Putamen (tissue), 1 donor: ENCODE measurements at regions not wholly inside any gene's neighbourhood (a gene's known extent, or its start where the extent isn't known, plus 50 kb on each side); places are given as distances from the start of the nearest gene placed in this dataset.

Experiments
- DNase-seq: peaks from one replicate; pipeline ENCODE4 v3.0.0-alpha.2; 2016; ENCODE audit warnings: low spot score

DNA sequence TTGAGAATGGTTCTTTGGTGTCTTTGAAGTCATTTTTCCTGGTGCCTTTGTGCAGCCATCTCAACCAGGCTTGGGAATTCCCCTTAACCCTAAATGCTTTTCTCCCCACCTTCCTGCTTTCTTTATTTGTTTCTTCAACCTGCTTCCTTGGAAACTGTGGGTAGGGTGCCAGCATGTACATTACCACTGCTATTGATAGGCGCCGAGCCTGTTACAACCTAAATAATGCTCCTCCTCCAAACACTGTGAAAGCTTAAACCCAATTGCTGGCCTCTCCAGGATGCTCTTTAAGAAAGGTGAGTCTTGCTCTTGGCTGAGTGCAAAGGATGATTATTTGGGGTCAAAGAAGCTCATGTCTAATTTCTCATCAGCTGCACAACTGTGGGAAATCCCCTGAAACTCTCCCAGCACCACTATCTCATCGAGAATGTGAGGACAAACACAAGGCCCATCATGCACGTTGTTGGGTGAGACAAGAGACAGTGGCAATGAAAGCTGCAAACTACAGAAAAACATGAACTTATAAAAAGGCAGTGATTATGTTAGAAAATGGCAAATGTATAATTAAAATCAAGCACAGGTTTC is 285.5 kb upstream of the IGFBP3 start:
- DNase-seq: no peak

DNA sequence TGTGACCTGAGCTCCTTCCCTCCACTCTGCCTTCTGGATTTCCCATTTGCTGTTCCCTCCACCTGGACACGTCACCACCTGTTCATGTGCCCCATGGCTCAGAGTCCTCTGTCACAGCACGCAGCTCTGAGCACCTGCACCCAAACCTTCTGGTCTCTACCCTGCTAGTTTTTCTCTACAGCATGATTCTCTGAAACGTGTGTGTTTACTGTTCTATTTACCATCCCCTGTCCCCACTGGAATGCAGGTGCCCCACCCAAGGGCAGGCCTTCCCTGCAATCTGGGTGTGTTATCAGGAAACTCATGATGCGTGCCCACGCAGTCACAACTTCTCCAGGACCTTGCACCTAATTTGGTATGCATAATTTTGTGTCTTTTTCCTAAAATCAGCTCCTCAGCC is 284.4 kb upstream of the IGFBP3 start:
- no peak for DNase-seq

DNA sequence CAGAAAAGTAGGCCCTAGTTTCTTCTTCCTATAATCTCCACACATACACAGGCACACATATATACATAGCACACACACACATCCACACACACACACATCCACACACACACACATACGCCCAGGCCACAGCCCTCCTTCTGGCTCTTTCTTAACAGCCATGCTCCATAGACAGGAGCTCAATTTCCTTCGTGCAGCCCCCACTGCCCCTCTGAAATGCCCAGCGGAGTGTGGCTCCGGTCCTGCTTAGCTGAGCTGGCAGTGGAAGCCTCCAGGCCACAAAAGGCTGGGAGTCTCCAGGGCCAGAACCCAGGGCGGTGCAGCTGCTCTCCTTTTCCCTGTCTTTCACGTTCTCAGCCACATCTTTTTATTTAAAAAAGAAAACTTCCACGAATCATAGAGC is 282.9 kb upstream of the IGFBP3 start:
- no peak for DNase-seq

DNA sequence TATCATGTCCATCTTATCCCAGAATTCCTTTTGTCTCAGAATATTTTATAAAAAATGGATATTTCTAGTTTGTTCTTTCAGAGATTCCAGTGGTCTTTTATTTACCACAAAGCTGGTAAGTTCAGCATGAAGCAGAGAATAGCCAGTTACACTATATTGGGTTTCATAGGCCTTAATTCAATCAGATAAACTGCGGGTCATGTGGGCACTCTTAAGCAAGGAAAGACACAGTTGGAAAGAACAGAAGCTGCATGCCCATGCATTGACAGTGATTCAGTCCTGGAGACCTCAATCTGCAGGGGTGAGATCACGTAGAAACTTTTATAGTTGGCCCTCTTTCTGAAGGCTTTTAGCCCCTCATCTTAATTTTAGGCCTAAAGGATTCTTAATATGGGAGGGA is 281.3 kb upstream of the IGFBP3 start:
- DNase-seq: no peak

DNA sequence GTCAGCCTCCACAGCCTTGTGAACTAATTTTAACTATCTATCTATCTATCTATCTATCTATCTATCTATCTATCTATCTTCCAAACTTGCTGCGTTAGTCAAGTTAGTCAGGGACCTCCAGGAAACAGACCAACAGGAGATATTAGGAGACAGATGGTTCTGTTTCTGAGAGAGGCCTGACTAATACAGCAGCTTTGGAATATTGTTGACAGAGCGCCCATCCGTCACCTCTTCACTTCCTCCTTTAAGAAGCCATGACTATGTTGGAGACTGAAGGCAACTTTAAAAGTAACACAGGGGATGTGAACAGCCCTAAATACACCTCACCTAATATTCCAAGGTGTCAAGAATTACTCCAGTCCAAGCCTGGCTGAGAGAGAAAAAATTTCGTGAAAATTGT is 280.9 kb upstream of the IGFBP3 start:
- DNase-seq: no peak

DNA sequence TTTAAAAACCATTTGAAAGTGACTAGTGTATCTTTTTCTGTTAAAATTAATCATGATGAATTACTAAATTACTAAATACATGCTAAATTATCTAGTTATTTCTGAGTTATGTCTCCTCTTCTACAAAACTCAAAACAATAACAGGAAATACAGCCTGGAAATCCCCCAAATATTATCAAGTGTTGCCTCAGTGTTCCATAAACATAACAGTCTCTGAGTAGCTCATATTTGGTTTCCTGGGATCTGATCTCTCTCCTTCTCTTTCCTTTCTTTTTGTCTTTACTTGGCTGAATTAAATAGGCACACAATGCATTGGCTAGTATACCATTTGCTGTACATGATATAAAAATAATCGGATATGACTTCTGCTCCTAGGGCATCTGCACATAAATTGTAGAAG is 277.6 kb upstream of the IGFBP3 start:
- no peak for DNase-seq

DNA sequence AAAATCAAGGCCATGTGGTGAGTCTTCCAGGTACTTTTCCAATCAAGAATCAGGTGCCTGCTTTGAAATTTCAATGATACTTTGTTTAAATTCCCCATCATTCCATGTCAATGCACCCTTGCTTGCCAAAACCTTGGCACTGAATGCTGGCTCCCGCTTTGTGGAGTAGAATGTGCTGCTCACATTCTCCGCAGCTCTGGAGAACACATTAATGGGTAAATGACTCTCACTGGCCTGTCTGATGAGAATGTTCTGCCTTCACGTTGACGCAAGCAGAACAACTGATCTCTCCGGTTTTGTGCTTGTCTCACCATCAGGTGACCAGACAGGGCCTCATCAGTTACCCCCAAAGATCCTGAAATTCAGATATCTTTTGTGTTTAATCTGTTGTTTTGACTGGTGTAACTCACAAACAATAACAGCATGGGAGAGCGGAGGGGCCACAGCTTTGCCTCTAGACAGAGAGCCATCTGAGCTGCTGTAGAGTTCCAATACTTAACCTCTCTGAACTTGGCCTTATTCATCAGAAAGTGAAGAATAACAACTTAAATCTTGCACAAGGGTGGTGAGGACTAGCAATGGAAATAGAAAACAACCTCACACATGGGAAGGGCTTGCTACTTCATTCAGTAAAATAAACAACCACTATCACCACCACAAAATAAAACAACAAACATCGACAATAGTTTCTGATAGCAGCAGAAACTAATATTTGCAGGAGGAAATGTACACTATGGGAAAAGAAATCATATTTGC is 276.9 kb upstream of the IGFBP3 start:
- no peak for DNase-seq

DNA sequence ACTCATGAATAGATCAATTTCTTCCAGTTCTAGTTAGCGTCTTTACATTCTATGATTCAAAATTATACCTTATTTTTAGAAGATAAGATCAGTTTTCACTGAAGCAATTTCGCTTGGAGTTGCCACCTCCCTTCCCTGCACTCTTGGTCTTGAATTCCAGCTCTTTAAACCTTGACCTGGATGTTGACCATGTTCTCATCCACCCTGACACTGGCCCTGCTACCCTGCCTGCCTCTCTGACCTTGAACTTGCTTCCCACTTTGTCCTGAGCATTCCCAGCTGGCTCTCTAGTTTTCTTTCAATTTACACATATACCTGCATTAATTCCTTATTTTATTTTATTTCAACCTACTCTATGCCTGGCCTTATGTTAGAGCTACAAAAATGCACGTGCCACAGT is 274.9 kb upstream of the IGFBP3 start:
- no peak for DNase-seq

DNA sequence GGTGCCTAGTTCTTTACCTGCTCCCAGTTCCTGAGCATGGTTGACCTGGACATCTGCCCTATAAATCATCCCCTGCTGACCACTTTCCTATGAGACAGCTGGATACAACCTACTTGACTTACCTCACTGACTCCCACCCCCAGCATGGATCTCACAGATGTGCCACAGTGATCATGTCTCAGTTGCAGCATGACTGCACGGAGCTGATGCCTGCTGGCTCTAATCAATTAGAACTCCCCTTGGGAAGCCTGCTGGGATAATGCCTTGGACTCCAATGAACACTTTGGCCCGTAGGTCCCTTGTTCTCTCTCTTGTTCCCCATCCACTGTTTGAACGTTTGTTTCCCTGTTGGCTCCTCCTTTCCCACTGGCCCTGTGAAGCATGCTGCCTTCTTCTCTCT is 271.2 kb upstream of the IGFBP3 start:
- no peak for DNase-seq

DNA sequence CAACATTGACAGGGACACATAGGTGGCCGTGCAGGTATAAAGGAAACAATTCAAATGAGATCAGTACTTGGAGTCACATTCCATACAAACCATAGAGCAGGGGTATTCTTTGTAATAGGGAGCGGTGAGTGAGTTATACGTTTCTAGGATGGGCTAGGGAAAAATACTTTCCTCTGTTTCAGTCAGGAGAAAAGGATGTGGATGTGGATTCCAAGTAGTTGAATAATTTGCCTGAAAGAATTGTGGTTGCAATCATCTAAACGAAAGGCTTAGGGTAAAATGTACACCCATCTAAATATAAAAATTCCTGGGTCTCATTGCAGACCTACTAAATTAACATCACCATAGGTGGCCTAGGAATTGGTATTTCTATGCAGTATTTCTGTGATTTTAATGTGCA is 270.7 kb upstream of the IGFBP3 start:
- no peak for DNase-seq

DNA sequence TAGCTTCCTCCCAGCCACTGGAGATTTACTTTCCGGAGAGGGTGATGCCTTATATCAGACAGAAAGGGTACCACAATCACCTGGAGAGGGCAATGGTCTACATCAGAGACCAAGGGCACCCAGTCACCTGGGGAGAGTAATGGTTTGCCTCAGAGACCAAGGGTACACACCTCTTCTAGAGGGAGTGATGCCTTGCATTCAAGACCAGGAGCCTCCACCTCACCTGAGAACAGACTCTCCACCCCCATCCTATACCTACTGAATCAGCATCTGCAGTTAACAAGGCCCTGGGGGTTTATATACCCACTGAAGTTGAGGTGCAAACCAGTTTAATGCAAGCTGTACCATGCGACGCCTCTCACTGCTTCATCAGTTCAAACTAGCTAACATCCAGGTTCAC is 270.2 kb upstream of the IGFBP3 start:
- DNase-seq: no peak

DNA sequence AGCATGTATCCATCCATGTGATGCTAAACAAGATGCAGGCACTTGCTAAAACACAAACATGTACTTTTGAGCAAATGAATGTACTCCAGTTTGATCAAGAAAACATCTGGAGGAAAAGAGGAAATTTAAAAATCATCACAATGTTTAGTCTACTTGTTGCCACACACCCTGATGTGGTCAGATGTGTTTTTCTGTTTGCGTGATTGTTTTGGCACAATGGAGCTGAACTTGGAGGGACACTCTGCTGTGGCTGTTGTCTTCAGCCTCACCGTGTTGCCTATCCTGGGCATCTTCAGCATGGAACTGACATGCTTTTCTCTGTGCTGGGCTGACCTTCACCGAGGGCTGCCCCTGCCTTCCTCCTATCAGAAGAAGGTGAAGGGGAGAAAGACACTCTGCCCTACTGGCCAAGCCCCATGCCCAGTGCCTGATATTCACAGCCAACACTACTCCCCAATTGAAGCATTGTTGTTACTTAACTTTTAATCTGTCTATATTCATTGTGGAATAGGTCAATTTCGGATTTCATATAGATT is 268.3 kb upstream of the IGFBP3 start:
- no peak for DNase-seq

DNA sequence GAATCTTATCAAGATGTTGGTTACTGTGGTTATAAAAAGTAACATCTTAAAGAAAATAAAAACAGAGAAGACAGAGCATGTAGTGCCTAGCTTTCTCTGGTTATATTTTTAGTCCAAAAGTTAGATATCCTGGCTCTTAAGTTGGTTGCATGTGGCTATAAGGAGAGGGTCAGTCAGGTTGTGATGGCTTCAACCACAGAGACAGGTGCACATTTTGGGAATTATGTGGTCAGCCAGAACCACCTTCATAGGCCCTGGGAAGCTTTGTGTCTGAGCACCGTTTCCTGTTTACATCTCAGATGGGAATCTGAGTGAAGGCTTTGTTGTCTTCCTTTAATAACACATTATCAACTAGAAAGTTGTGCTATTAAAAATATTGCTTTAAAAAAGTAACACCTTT is 265.1 kb upstream of the IGFBP3 start:
- DNase-seq: no peak

DNA sequence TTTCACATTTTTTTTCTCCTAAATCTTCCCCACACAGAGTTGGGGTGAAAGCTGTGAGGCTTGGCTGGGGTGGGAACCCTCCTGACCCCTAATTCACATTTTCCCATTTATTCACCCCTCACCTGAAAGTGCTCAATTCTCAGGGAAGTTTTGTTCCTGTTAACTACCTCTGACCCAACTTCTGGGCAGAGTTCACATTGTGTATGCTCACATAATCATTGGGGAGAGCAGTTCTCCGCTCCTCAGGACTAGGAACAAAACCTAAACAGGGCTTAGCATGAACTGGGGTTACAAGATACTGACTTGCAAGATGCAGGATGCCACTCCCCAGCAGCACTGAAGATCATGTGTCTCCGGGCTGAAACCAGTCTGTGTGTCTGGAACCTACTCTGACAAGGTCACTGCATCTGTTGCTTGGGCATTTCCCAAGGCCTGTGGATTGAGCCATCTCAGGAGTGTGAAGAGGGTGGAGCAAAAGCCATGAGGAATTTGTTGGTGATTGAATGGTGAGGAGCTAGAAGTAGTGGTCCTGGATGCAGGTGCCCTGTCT is 258.1 kb upstream of the IGFBP3 start:
- DNase-seq: no peak

DNA sequence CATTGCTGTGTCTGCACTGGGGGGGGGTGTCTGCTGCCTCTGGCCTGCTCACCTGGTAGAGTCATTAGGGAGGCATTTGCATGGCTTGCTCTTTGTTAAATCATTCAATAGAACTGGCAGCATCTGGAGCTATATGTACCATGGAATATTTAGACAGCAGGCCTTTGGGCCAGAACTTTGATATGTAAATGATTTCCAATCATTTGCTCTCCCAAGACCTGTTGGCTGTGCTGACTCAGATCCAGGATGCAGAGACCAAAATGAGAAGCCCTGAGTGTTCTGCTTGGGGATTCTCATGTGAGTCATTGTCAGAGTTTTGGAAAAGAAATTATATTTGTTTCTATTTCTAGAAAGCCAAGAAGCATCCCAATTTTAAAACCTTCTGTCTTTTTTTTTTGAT is 257.6 kb upstream of the IGFBP3 start:
- DNase-seq: no peak

DNA sequence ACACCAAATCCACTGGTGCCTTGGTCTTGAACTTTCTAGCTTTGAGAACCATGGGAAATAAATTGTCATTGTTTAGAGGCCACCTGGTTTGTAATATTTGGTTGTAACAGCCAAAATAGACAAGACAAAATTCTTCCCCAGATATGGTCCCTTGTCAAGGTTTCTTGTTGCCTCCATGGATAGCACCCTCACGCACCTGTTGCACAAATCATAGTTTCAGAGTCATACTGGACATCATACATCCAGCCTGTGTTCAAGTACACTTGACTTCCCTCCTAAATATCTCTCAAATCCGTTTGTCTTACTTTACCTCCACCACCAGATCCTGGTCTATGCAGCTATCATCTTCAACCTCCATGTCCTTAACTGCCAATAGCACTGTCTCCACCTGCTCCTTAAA is 256.7 kb upstream of the IGFBP3 start:
- no peak for DNase-seq

DNA sequence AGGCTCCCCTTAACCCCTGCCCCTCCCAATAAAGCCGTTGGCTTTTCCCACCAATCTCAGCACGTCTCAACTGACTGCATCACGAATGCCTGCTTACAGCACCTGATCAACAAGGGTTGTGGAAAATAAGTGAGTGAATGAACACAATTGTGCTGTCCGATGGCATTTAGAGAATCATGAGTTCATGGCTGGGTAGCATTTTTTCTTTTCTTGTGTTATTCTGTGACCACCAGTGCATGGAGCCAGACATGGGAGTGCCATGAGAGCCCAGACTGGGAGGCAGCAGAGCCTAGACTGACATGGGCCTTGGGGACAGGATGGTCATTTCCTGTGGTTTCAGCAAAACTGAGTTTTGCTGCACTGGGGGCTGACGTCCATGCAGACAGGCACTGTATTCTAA is 254.1 kb upstream of the IGFBP3 start:
- no peak for DNase-seq

DNA sequence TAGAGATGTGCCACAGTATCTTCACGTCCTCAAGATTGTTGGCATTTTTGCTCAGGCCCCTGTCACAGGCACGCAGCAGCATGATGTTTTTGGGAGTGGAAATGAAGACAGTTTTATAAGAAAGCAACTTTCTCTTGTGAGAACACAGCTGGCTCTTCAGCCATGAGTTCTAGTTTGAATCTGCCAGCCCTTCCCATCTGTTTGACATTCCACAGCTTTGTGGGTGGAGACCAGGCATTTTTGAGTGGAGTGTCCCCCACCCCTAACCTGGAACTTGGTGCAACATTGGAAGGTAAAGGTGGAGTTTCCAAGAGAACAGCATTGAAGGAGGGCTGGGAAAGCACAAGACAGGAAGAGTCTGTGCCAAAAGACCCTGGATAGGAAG is 253.1 kb upstream of the IGFBP3 start:
- no peak for DNase-seq

DNA sequence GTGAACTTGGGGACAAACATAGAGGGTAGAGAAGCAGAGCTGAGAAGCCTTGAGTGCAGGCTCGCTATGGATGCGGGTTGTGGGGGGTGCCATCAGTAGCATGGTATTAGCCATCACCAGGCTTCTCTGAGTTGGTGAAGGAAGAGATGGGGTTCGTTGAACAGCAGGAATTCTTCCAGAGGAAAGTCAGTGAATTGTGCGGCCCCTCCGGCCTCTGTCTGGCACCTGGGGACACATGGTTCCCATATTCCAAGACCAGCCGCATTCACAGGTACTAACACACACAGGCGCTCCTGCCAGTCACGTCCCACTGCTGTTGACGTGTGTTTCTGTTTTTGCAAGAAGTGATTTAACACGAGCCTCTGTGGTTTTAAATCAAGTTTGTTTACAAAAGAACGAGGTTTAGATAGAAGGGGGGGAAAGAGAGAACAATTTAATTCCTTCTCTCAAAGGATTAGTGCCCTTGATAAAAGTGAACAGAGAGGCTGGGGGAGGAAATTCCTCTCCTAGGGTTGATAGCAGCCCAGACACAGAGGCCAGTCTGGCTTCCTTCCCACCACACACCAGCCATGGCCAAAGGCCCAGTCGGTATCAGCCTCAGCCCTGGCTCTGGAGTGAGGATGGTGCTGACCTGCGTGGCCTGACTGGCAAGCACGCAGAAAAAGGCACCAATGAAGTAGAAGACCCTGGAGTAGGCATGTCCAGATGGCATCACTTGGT is 252.6 kb upstream of the IGFBP3 start:
- no peak for DNase-seq

DNA sequence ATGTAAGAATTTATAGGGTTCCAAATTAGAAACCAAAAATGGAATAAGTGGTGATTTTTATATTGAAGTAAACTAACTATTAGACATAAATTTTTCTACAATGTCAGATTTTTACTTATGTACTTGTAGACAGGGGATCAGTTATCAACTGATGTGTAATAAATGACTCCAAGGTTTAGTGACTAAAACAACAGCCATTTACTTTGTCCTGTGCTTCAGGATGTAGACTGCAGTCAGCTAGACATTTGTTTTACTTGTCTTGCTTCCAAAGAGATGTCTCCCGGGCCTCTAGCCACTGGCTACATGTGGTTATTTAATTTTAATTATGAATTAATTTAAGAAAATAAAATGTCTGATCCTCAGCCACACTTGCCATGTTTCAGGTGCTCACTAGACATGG is 249.7 kb upstream of the IGFBP3 start:
- no peak for DNase-seq

DNA sequence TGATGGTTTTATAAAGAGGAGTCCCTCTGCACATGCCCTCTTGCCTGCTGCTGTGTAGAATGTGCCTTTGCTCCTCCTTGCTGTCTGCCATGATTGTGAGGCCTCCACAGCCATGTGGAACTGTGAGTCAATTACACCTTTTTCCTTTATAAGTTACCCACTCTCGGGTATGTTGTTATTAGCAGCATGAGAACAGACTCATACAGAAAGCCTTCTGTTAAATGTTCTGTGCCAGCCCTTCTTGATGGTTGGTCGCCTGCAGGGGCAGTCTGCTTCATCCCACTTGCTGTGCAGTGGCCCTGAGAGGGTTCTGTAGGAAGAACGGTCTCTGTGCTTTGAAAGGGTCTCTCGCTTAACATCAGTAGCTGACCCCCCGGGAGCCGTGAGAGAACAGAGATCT is 248.9 kb upstream of the IGFBP3 start:
- DNase-seq: no peak

DNA sequence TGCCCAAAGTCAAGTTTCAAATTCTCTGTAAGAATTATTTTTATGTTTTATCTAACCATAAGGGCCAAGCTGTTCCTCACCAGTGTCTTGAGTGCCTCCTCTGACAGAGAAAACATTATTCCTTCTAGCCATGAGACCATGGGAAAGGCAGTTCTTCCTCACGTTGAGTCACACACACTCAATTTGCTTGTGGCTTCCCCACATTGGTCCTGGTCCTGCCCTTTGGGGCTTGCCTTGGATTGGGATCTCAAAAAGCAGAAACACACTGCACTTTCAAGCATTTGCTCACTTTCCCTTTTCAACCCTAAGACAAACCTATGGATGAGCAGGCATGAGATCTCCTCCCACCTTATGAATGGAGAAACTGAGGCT is 248.3 kb upstream of the IGFBP3 start:
- no peak for DNase-seq
